B cell (primary cell): ENCODE measurements at regions not wholly inside any gene's neighbourhood (a gene's known extent, or its start where the extent isn't known, plus 50 kb on each side); places are given as distances from the start of the nearest gene placed in this dataset.

Experiments
- ATAC-seq: fragments of 200-7000 bp; cut with Tn5 transposase; one replicate; pipeline ENCODE4 v1.10.0; 2021; ENCODE audit warnings: low read depth, mild to moderate bottlenecking, moderate number of reproducible peaks, moderate library complexity
- CTCF ChIA-PET: fragments of 350-600 bp; sonication (Branson Sonifier 250); formaldehyde crosslinking; loops from one replicate; lab custom pipeline; 2021; ENCODE audit warnings: antibody characterized with exemption, inconsistent platforms; lab: Charles Lee
- POLR2A ChIA-PET: fragments of 350-600 bp; sonication (Branson Sonifier 250); formaldehyde crosslinking; loops from one replicate; lab custom pipeline; 2021; ENCODE audit warnings: antibody characterized with exemption; lab: Charles Lee
- DNase-seq: peaks from one replicate; pipeline ENCODE4 v3.0.0; 2013
- H2AFZ ChIP-seq: 2 replicates; pipeline ENCODE4 v1.6.1; 2012; ENCODE audit warnings: mild to moderate bottlenecking, low read depth, low read length; ENCODE audit not compliant: insufficient read depth, poor library complexity, severe bottlenecking
- H3K27ac ChIP-seq, 2 donors: 1 replicate in 1 of 2; 2 replicates in 1 of 2; pipeline ENCODE4 v1.5.1; 2012 to 2013; ENCODE audit warnings: low read length in 2 of 2, mild to moderate bottlenecking in 2 of 2, moderate library complexity in 1 of 2
- H3K27me3 ChIP-seq, 4 experiments: fragments of 200-600 bp in 1 of 4; sonication (generic) in 1 of 4; replicated peaks in 1 of 4; 1 replicate in 2 of 4; 2 replicates in 2 of 4; pipeline versions ENCODE4 v1.6.1 to v1.7.0; 2013 to 2016; ENCODE audit warnings: low read length in 3 of 4, mild to moderate bottlenecking in 2 of 4, mixed read lengths in 1 of 4, moderate library complexity in 1 of 4; ENCODE audit not compliant: insufficient read depth in 4 of 4, control insufficient read depth in 3 of 4; ENCODE audit errors: control extremely low read depth in 1 of 4
- H3K36me3 ChIP-seq, 2 experiments: replicated peaks in 1 of 2; 1 replicate in 1 of 2; 2 replicates in 1 of 2; pipeline versions ENCODE4 v1.6.1 to v1.7.1; 2013; ENCODE audit warnings: low read length in 1 of 2; ENCODE audit not compliant: insufficient read depth in 2 of 2, control insufficient read depth in 1 of 2; ENCODE audit errors: control extremely low read depth in 1 of 2, extremely low read depth in 1 of 2
- H3K4me1 ChIP-seq, 2 donors: fragments of 200-600 bp in 1 of 2; sonication (generic) in 1 of 2; 1 replicate in 1 of 2; 2 replicates in 1 of 2; pipeline versions ENCODE4 v1.5.1 to v1.6.1; 2013 to 2017; ENCODE audit warnings: low read length in 2 of 2; ENCODE audit not compliant: control insufficient read depth in 2 of 2, insufficient read depth in 2 of 2
- H3K4me2 ChIP-seq: replicated peaks from 2 replicates; pipeline ENCODE3; 2012; ENCODE audit warnings: mild to moderate bottlenecking, low read depth, low read length; ENCODE audit not compliant: poor library complexity, severe bottlenecking
- H3K4me3 ChIP-seq, 5 experiments: fragments of 200-600 bp in 1 of 5; sonication (generic) in 1 of 5; 1 replicate in 3 of 5; 2 replicates in 2 of 5; pipeline versions ENCODE4 v1.5.1 to v1.7.0; 2011 to 2016; ENCODE audit warnings: low read length in 4 of 5, mild to moderate bottlenecking in 4 of 5, low read depth in 2 of 5, control low read depth in 1 of 5, moderate library complexity in 1 of 5; ENCODE audit not compliant: insufficient read depth in 1 of 5; ENCODE audit errors: control extremely low read depth in 1 of 5, extremely low read depth in 1 of 5
- H3K79me2 ChIP-seq: fragments of 200-600 bp; sonication (generic); one replicate; pipeline ENCODE4 v1.6.0; 2016; ENCODE audit warnings: low read length; ENCODE audit not compliant: control insufficient read depth, insufficient read depth
- H3K9ac ChIP-seq: fragments of 200-600 bp; sonication (generic); 2 replicates; pipeline ENCODE4 v1.6.1; 2017; ENCODE audit warnings: mild to moderate bottlenecking, low read length, moderate library complexity
- H3K9me3 ChIP-seq, 3 donors: one replicate each; pipeline versions ENCODE4 v1.6.1 to v1.7.1; 2013; ENCODE audit warnings: low read length in 2 of 3; ENCODE audit not compliant: control insufficient read depth in 2 of 3, insufficient read depth in 1 of 3; ENCODE audit errors: control extremely low read depth in 1 of 3
- H4K20me1 ChIP-seq: 2 replicates; pipeline ENCODE4 v1.6.0; 2012; ENCODE audit warnings: mild to moderate bottlenecking, low read length; ENCODE audit not compliant: insufficient read depth, control insufficient read depth, poor library complexity, severe bottlenecking
- H3K27ac Mint-ChIP-seq: one replicate; pipeline ENCODE4 v1.8.0; 2021; ENCODE audit warnings: mixed read lengths
- H3K27me3 Mint-ChIP-seq: one replicate; pipeline ENCODE4 v1.8.0; 2021; ENCODE audit warnings: mixed read lengths
- H3K4me1 Mint-ChIP-seq: one replicate; pipeline ENCODE4 v1.8.0; 2021; ENCODE audit warnings: mixed read lengths
- H3K4me3 Mint-ChIP-seq: one replicate; pipeline ENCODE4 v1.8.0; 2021; ENCODE audit warnings: mixed read lengths
- H3K9me3 Mint-ChIP-seq: one replicate; pipeline ENCODE4 v1.8.0; 2022; ENCODE audit warnings: mixed read lengths; ENCODE audit not compliant: insufficient read depth
- CTCF ChIP-seq: fragments of 200-600 bp; IDR thresholded peaks from one replicate; pipeline ENCODE4 v1.8.0; 2022; ENCODE audit warnings: antibody characterized with exemption, mild to moderate bottlenecking
- EZH2 ChIP-seq: IDR thresholded peaks from 2 replicates; pipeline ENCODE4 v1.6.1; 2012; ENCODE audit warnings: borderline replicate concordance, low read depth, mild to moderate bottlenecking, moderate library complexity, low read length; ENCODE audit not compliant: insufficient read depth, poor library complexity, severe bottlenecking
- WGBS: methylation state at CpG from one replicate; pipeline ENCODE4 v1.1.5; 2013; ENCODE audit warnings: missing lambda C conversion rate; ENCODE audit not compliant: insufficient coverage; 5-methylcytosine and 5-hydroxymethylcytosine counted together
- intact Hi-C: fragments of 100-400 bp; cut with micrococcal nuclease; formaldehyde crosslinking; loops from one replicate; pipeline ENCODE4 v1.10.0; 2022

DNA sequence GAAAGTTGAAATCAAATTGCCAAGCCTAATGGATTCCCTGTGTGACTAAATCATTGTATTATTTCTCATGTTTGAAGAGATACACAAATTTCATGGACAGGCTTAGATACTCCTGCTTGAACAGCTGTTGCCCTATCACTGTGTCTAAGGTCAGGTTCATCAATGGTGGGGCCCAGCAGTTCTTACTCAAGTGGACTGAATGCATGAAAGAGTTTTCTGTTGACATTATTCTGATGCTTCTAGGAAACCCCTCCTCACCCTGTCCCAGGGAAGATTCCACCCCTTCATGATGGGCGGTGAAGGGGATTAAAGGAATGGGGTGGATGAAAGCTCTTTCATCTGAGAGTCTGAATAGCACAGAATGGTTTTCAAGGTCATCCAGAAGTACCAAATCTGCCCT, 148.8 kb downstream of the INO80D start:
- WGBS = no CpG with 5 or more reads among the region's 1 CpG
- no peak for ATAC-seq
- H3K4me2 ChIP-seq = no peak overlapping the region
- Mint-ChIP-seq H3K4me1 (no peaks in the 10 kb centered on the region), H3K27ac (no peak overlapping the region), H3K27me3 (peaks cover 4% of the 10 kb centered on the region), H3K9me3 (no peaks in the 10 kb centered on the region), H3K4me3 (no peak overlapping the region)
- H3K27me3 ChIP-seq = peaks cover 0 to 2% (median 0%) of the 10 kb centered on the region in 4 experiments
- no peak for DNase-seq
- intact Hi-C loops = no loop called here
- no peaks in the 10 kb centered on the region for H3K79me2 ChIP-seq
- H3K4me3 ChIP-seq = no peak overlapping the region
- H2AFZ ChIP-seq = no peak overlapping the region
- ChIA-PET CTCF (interaction anchor here (2.3 to 2.6 kb wide), 3 partner anchors 8 to 12 kb away, joined by 6 to 18 read pairs (median 13); no protein-coding TSS in a partner anchor), POLR2A (no interaction called here)
- H3K9ac ChIP-seq = no peak overlapping the region
- H3K27ac ChIP-seq = no peak overlapping the region
- no peaks in the 10 kb centered on the region for H3K36me3 ChIP-seq
- H4K20me1 ChIP-seq = no peaks in the 10 kb centered on the region
- no peaks in the 10 kb centered on the region for H3K4me1 ChIP-seq
- TF ChIP-seq EZH2 = no peak
- TF ChIP-seq CTCF = no peak
- no peaks in the 10 kb centered on the region for H3K9me3 ChIP-seq

DNA sequence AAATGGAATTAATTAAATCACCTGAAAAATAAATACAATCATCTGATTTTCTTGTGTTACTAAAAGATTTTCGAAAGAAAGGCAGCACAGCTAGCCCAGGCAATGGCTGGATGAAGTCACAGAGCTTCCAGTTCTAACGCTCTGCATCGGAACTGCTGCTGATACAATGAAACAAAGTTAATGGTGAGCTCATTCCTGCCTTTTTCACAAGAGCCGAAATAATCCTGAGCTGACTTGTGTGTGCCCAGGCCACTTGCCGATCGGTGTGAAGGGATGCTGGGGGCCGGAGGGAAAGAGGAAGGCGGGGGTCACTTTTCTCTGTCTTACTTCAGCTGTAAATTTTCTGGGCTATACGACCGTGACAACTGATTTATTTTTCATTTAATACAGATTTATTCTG, 149.5 kb downstream of the INO80D start:
- Histone ChIP-seq H2AFZ (no peak overlapping the region), H3K36me3 (no peaks in the 10 kb centered on the region), H3K9ac (no peak overlapping the region), H3K4me3 (no peak overlapping the region), H3K4me1 (no peaks in the 10 kb centered on the region), H3K79me2 (no peaks in the 10 kb centered on the region), H3K27ac (no peak overlapping the region), H3K27me3 (peaks cover 0 to 2% (median 0%) of the 10 kb centered on the region in 4 experiments), H3K4me2 (no peak overlapping the region), H4K20me1 (no peaks in the 10 kb centered on the region), H3K9me3 (peaks cover 0 to 3% (median 0%) of the 10 kb centered on the region in 3 donors)
- no peak for DNase-seq
- Mint-ChIP-seq H3K9me3 (no peaks in the 10 kb centered on the region), H3K27ac (no peak overlapping the region), H3K4me3 (no peak overlapping the region), H3K27me3 (peaks cover 4% of the 10 kb centered on the region), H3K4me1 (no peaks in the 10 kb centered on the region)
- TF ChIP-seq EZH2 = no peak
- TF ChIP-seq CTCF = no peak
- intact Hi-C loops = no loop called here
- WGBS = 89% methylated on average over 6 of the region's 10 CpGs
- ChIA-PET POLR2A (no interaction called here), CTCF (interaction anchor here (2.3 to 2.6 kb wide), 3 partner anchors 9 to 11 kb away, joined by 6 to 18 read pairs (median 13); no protein-coding TSS in a partner anchor)
- no peak for ATAC-seq
